ENCODE measurements at regions not wholly inside any gene's neighbourhood (a gene's known extent, or its start where the extent isn't known, plus 50 kb on each side); places are given as distances from the start of the nearest gene placed in this dataset.

GRCh38 chr13:91072486-91072885, 275.0 kb upstream of the MIR17HG start:
- no peak for DNase-seq (ENCODE audit: low read depth)

DNA sequence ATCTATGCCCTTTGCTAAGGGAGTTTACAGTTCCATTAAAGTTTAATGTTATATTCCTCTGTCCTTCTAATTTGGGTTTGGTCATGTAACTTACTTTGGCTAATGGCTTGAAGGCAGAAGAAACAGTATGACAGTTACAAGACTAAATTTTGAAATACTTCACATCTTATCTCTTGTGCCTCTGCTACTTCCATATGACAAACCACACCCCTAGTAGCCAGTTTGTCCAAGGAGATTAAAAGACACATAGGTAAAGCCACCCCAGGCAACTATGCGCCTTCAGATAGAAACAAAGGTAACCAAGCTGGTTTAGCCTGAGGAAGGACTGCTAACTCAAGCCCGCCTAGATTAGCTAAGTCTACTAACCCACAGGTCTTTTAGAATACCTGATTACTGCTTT, 273.4 kb upstream of the MIR17HG start:
- no peak for DNase-seq (ENCODE audit: low read depth)

- no peak for DNase-seq (ENCODE audit: low read depth)
Observed at GRCh38 chr13:91076830-91077229, 270.7 kb upstream of the MIR17HG start.

DNA sequence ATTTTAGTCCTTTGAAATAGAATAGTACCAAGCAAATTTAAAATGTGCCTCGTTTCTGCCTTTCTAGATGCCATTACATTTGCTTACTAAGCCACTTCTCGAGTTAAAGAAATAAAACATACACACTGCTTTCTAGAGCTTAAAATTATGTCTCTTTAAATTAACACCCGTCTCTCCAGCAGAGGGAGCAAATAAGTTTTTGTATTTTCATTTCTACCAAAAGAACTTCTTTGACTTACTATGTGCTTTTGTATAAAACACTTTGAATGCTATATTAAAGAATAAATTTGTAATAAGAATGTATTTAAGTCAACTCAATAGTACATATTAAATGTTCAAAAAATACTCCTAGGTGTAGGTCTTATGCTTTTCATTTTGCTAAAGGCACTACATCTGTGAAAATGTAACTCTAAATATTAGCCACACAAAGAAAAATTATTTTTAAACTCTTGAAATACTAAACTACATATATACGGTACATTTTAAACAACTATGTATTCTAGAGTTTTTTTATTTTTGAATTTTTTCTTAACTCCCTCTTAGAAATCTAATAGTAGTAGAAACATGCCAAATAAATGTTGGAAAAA, 269.3 kb upstream of the MIR17HG start:
- DNase-seq (ENCODE audit: low read depth) = peak; percentile 0

- no peak for DNase-seq (ENCODE audit: low read depth)
Observed at GRCh38 chr13:91079176-91079575, 268.3 kb upstream of the MIR17HG start.

- no peak for DNase-seq (ENCODE audit: low read depth)
Observed at GRCh38 chr13:91085127-91085526, 262.4 kb upstream of the MIR17HG start.

DNA sequence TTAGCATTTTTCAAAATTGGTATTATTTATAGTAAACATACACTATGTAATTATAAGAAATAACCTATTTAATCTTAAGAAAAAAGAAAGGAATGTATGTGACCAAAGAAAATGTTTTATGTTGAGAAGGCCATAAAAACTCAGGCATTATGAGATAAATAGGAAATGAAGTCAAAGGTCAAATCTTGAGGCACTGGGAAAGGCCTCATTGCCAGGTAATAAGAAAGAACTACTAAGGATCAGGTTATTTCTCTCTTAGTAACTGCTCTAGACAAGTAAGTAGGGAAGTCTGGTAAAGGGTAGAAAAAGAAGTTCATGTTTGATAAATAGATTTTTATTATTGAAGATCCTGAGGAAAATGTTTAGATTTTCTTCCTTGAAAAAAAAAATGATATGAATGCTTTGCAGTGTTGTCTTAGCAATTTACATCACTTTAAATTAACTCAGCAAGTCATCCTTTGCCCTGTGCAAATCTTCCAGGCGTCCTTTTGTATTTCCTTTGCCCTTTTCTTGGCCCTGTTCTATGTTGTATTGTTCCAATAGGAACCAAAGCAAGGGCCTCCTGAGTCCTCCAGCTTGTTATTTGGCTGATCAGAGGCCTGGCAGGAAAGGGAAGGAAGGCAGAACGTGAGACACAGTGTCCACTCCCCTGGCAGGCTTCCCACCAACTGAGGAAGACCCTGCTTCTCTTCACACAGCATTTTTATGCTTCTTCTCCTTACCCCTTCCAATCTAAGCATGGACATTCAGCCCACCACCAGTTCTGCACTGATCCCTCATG, 260.4 kb upstream of the MIR17HG start:
- DNase-seq (ENCODE audit: low read depth) = no peak

DNA sequence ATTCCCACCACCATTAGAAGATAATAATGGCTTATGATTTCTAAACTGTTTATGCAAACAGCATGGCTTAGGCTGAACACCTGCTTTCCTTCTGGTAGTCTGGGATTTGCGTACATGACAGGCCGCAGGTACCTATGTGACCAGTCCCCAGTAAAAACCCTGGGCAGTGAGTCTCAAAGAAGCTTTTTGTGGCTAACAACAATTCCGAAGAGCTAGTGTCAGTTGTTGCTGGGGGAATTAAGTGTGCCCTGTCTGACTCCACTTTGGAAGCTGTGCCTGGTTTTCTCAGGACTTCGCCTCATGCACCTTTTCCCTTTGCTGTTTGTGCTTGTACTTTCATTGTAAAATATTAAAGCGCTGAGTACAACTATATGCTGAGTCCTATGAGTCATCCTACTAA, 250.2 kb upstream of the MIR17HG start:
- no peak for DNase-seq (ENCODE audit: low read depth)

GRCh38 chr13:91099877-91100276, 247.6 kb upstream of the MIR17HG start:
- no peak for DNase-seq (ENCODE audit: low read depth)

DNA sequence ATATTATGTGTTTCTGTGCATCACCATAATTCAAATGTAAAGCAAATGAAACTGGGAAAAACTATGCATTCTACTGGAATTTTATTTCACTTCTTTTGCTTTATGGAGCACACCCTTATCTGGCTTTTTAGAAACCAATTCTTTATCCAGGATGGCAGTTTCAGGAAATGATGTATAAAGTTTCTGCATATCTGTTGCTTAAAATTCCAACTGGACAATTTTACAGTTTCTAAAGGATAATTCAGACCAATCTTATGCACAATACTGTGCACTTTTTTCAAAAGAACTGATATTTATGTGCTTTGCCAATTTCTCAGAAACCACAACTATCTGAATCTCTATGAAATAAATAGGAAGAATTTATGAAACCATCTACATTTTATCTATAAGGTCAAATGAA, 246.5 kb upstream of the MIR17HG start:
- no peak for DNase-seq (ENCODE audit: low read depth)

DNA sequence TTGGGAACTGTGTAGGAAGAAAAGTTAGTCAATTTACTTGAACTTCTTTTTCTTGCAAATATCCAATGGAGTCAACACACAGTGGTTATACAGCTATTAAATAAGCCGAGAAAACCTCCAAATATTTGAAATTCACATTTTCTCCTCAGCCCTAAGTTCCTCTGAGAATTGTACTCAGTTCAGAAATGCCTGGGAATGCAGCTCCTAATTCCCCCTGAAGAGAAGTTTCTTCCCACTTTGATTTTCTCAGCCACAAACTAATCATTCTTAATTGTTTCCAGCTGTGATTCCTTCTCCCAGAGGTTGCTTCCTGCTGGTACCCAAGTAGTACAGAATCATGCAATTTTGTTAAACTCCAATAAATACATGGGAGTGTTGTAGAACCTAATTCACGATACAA, 246.1 kb upstream of the MIR17HG start:
- no peak for DNase-seq (ENCODE audit: low read depth)

DNA sequence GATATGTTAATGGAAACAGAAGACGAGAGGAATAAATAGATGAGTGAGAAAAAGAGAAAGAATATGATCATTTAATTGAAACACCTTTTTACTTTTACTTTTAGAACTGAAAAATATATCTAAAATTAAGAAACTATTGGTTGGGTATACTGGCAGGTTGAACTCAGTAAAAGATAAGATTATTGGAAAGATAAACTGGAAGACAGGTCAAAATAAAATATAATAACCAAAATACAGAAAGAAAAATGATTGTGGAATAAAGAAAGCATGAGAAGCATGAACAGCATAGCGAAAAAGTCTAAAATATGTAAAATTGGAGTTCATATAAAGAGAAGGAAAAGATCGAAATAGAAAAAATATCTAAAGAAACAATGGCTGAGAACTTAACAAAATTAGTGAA, 242.2 kb upstream of the MIR17HG start:
- no peak for DNase-seq (ENCODE audit: low read depth)

DNA sequence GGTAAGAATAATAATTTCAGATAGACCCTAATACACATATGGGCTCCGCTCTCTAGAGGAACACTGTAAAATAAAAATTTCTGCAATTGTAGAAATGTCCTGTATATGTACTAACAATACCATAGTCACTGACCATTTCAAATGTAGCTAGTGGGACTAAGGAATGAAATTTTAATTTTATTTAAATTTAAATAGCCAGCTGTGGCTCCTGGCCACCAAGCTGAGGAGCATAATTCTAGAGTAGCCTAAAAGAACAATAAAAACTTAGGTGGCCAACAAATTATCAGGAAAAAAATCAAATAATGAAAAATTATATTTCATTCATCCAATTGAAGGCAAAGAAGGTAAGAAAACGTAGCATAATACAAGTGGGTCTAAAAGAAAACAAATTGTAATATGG, 240.9 kb upstream of the MIR17HG start:
- no peak for DNase-seq (ENCODE audit: low read depth)

DNA sequence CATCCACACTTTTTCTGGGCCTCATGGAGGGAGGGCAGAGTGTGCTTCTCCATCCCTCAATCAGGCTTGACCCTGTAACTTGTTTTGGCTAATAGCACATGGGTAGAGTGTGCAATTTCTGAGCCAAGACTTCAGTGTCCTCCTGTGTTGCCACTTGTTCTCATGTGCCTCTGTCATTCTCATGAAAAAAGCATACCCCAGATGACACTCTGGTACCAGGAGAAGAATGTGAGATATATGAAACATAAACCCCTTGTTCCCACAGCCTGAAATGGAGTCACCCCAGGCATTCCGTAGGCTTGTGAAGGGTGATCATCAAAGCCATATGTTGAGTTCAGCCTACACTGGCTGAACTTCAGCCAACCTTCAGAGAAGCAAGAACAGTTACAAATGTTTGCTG, 239.2 kb upstream of the MIR17HG start:
- no peak for DNase-seq (ENCODE audit: low read depth)

DNA sequence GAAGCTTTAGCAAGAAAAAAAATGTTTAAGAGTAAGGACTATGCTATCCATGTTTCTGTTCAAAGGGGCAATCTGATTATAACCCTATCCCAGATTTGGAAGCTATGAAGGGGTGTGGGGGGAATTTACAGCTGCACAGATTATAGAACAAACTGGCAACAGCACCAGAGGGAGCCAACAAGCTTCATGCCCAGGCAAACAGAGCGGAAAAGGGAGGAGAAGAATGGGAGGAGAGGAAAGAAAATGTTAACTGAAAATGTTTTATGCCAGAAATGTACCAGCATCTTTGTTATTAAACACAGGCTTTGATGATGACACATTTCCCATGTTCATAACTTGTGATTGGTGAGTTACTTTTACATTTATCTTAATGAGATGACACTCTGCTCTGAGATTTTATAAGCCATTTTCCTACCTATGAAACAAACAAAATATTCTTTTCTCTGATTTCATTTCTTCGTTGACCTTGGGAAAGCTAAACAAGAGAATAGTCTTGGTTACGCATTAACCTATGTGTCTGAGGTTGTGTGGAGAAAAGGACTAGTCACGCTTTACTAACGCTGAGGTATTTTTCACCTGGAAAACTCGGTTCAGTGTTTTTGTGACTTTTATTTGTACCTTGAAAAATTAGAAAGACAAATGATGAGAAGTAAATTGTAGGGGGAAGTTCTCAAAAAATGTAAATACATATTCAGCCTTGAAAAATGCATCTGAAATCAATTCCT, 235.8 kb upstream of the MIR17HG start:
- DNase-seq (ENCODE audit: low read depth) = no peak

DNA sequence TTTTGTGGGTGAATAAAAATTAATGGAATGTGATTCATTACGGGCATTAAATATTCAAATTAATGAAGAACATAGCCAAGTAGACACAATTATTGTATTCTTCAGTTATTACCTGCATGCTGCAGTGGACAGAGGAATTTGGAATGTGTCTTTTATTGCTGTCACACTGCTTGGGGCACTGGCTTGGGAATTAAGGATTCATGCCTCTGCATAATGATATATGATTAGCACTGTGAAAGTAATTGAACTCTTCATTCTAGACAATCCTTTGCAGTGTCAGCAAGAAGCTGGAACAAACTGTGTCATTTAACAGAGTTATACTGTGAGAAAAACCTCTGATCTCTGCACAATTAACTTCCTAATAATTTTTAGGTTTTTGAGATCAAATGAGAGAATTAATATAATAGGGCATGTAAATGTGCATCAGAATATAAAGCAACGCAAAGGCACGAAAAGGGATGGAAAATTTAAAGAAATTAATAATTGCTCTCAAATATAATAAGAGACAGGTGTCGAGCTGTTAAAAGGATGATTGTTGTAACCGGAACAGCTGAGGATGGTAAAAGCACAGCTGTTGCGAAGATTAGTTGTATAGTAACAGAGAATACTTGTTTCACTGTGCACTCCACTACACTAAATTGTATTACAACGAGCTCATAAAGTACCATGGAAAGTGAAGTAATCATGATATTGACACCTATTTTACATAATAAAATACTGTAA, 235.1 kb upstream of the MIR17HG start:
- no peak for DNase-seq (ENCODE audit: low read depth)

DNA sequence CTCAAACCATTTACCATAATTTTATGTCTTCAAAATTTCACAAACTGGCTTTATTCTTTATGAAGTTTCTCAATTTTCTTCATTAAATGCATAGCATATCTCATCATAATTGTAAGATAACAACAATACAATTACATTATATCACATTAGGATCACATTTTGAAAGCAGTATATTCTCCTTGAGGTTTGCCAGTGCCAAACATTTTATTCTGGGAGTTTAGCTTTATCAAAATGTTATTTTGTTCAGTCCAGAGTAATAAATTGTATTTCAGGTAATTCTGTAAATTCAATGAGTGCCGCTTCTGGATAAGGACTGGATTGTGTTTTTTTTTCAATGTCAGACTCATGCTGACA, 234.6 kb upstream of the MIR17HG start:
- DNase-seq (ENCODE audit: low read depth) = no peak

DNA sequence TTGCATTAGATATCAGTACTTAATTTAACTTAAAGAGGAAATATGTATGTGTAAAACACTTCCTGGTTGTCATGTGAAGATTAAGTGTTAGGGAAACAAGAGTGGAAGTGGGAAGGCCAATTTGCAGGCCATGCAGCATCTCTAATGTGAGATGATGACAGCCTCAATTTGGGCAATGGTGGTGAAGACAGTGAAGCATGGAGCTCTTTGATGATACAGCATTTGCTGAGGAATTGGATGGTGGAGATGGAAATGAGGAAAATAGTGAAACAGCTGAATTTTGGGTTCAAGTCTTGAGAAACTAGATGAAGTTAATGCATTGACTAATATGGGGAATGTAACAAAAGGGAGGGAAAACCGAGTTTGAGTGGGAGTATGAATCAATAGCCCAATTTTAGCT, 231.7 kb upstream of the MIR17HG start:
- no peak for DNase-seq (ENCODE audit: low read depth)

DNA sequence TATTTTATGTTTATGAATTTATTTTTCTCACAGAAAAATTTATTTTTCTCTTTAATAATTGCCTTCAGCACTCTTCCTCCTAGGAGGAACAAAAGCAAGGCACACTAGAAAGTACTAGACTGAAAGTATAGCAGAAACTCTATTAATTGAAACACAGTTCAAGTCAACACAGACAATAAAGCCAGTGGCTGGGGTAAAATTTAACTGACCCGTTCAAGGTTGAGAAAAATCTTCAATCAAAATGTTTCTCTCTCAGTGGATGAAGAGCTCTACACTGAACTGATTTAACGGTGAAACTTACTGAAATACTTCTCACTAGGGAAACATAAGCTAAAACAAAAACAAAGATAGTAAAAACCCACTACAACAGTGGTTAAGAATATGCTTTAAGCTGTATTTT, 230.1 kb upstream of the MIR17HG start:
- no peak for DNase-seq (ENCODE audit: low read depth)

- DNase-seq (ENCODE audit: low read depth) = no peak
Observed at GRCh38 chr13:91119643-91120042, 227.8 kb upstream of the MIR17HG start.

GRCh38 chr13:91122766-91123165, 224.7 kb upstream of the MIR17HG start:
- DNase-seq (ENCODE audit: low read depth) = no peak

DNA sequence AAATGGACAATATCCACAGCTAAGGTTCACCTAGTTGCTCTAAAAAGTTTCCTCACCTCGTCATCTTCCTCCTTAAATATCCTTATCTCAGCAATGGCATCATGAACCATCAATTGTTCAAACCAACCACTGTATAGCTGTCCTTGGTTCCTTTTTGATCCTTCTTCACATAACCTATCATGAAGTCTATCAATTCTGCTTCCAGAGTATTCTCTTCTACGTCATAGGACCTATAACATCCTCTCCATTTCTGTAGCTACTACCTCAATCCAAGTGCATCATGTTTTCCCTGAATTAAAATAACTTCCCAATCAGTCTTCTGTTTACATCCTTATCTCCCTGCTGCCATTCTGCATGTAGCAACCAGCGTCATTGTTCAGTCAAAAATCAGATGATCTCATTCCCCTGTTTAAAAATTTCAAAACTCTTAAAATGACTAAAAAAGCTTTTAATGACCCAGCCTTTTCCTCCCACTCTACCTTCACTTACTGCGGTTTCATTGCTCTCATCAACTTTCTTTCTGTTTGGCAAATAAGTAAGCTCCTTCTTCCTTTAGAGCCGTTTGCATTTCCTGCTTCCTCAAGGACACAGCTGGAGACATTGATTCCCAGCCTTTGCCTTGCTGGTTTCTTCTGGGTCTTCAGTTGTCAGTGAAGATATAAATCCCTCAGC, 223.9 kb upstream of the MIR17HG start:
- DNase-seq (ENCODE audit: low read depth) = no peak

Data from M059J (cell line).